22Rv1 (cell line): ENCODE measurements at regions not wholly inside any gene's neighbourhood (a gene's known extent, or its start where the extent isn't known, plus 50 kb on each side); places are given as distances from the start of the nearest gene placed in this dataset.

ENCODE experiments used
- CTCF ChIP-seq: fragments of 450-650 bp; IDR thresholded peaks from 2 replicates; pipeline ENCODE4 v1.5.1; 2017; ENCODE audit warnings: mild to moderate bottlenecking
- ZFX ChIP-seq: fragments of 450-650 bp; IDR thresholded peaks from 2 replicates; pipeline ENCODE4 v1.6.1; 2017; ENCODE audit warnings: antibody characterized with exemption, borderline replicate concordance

- TF ChIP-seq CTCF = no peak
- no peak for TF ChIP-seq ZFX
These were observed 712.4 kb upstream of the LCORL start for GRCh38 chr4:18733961-18734360.
